H1 (cell line): ENCODE measurements at regions not wholly inside any gene's neighbourhood (a gene's known extent, or its start where the extent isn't known, plus 50 kb on each side); places are given as distances from the start of the nearest gene placed in this dataset.

Source experiments
- CTCF ChIA-PET: fragments of 300-600 bp; sonication (Branson Sonifier 250); formaldehyde crosslinking; loops from one replicate; lab custom pipeline; 2021; ENCODE audit not compliant: partially characterized antibody; lab: Charles Lee
- POLR2A ChIA-PET: fragments of 300-600 bp; sonication (Branson Sonifier 250); formaldehyde crosslinking; loops from one replicate; lab custom pipeline; 2021; ENCODE audit warnings: inconsistent platforms; ENCODE audit not compliant: partially characterized antibody; lab: Charles Lee
- DNase-seq, 2 experiments: peaks; one replicate each; pipeline versions ENCODE4 v3.0.0 to v3.0.0-alpha.2; 2010 to 2022; ENCODE audit warnings: low spot score in 2 of 2, low read depth in 1 of 2, mixed read lengths in 1 of 2
- FAIRE-seq: peaks from 2 replicates; lab custom pipeline; 2011; peaks lifted over from hg19 to GRCh38; lab: Jason Lieb, UNC
- H2AFZ ChIP-seq: 2 replicates; pipeline ENCODE4 v1.8.1; 2012; ENCODE audit warnings: low read length, inconsistent platforms
- H2AK5ac ChIP-seq: 2 replicates; pipeline ENCODE4 v1.6.1; 2013; ENCODE audit warnings: low read depth, low read length
- H2BK120ac ChIP-seq: replicated peaks from 2 replicates; pipeline ENCODE3; 2013; ENCODE audit warnings: low read depth, low read length, inconsistent platforms
- H2BK12ac ChIP-seq: 2 replicates; pipeline ENCODE4 v1.6.1; 2013; ENCODE audit warnings: low read depth, low read length
- H2BK15ac ChIP-seq: 2 replicates; pipeline ENCODE4 v1.6.1; 2013; ENCODE audit warnings: low read length
- H2BK20ac ChIP-seq: 2 replicates; pipeline ENCODE4 v1.6.1; 2013; ENCODE audit warnings: low read length
- H2BK5ac ChIP-seq: 2 replicates; pipeline ENCODE4 v1.6.1; 2013; ENCODE audit warnings: low read depth, low read length
- H3K14ac ChIP-seq: 2 replicates; pipeline ENCODE4 v1.6.1; 2013; ENCODE audit warnings: inconsistent platforms; ENCODE audit not compliant: insufficient read length
- H3K18ac ChIP-seq: 2 replicates; pipeline ENCODE4 v1.6.1; 2013; ENCODE audit warnings: low read length; ENCODE audit errors: extremely low read depth
- H3K23ac ChIP-seq: 2 replicates; pipeline ENCODE4 v1.6.1; 2013; ENCODE audit warnings: inconsistent platforms; ENCODE audit not compliant: insufficient read length
- H3K23me2 ChIP-seq: 2 replicates; pipeline ENCODE4 v1.6.1; 2013; ENCODE audit warnings: low read depth, low read length
- H3K27ac ChIP-seq: 2 replicates; pipeline ENCODE4 v1.6.1; 2011; ENCODE audit warnings: low read depth, low read length, inconsistent platforms
- H3K27me3 ChIP-seq, 4 experiments: replicated peaks in 1 of 4; 1 replicate in 1 of 4; 2 replicates in 3 of 4; pipeline versions ENCODE4 v1.6.1 to v1.8.1; 2011 to 2013; ENCODE audit warnings: low read length in 3 of 4, mild to moderate bottlenecking in 3 of 4, inconsistent platforms in 2 of 4, mixed read lengths in 2 of 4, moderate library complexity in 1 of 4; ENCODE audit not compliant: control insufficient read depth in 3 of 4, insufficient read depth in 3 of 4; ENCODE audit errors: extremely low read depth in 1 of 4
- H3K36me3 ChIP-seq, 4 experiments: 2 replicates each; pipeline versions ENCODE4 v1.6.1 to v1.8.1; 2011 to 2013; ENCODE audit warnings: mild to moderate bottlenecking in 4 of 4, low read length in 3 of 4, moderate library complexity in 2 of 4, control low read depth in 1 of 4, inconsistent platforms in 1 of 4; ENCODE audit not compliant: insufficient read depth in 4 of 4, control insufficient read depth in 2 of 4
- H3K4ac ChIP-seq: replicated peaks from 2 replicates; pipeline ENCODE3; 2013; ENCODE audit warnings: low read length, low read depth, mixed read lengths, inconsistent platforms; ENCODE audit not compliant: insufficient read length
- H3K4me1 ChIP-seq, 4 experiments: replicated peaks in 1 of 4; 1 replicate in 1 of 4; 2 replicates in 3 of 4; pipeline versions ENCODE4 v1.6.1 to v1.8.1; 2011 to 2013; ENCODE audit warnings: low read length in 3 of 4, inconsistent platforms in 2 of 4, mixed read lengths in 1 of 4; ENCODE audit not compliant: insufficient read depth in 4 of 4, control insufficient read depth in 3 of 4
- H3K4me2 ChIP-seq, 2 experiments: 2 replicates each; pipeline versions ENCODE4 v1.6.1 to v1.8.1; 2011 to 2013; ENCODE audit warnings: low read depth in 2 of 2, low read length in 2 of 2, control low read depth in 1 of 2, inconsistent platforms in 1 of 2, mild to moderate bottlenecking in 1 of 2; ENCODE audit not compliant: insufficient read depth in 1 of 2
- H3K4me3 ChIP-seq, 4 experiments: fragments of 200-600, 300-600 bp in 1 of 4; sonication (generic), shearing (Covaris generic), sonication (Bioruptor Twin) in 1 of 4; 2 replicates each; pipeline versions ENCODE4 v1.5.1 to v1.8.1; 2011 to 2016; ENCODE audit warnings: low read length in 4 of 4, low read depth in 3 of 4, control low read depth in 2 of 4, inconsistent platforms in 2 of 4, mild to moderate bottlenecking in 2 of 4, mixed read lengths in 1 of 4, moderate library complexity in 1 of 4; ENCODE audit not compliant: insufficient read depth in 2 of 4; ENCODE audit errors: extremely low read depth in 1 of 4
- H3K56ac ChIP-seq: replicated peaks from 2 replicates; pipeline ENCODE3; 2013; ENCODE audit warnings: low read depth, mild to moderate bottlenecking, mixed read lengths, low read length, inconsistent platforms; ENCODE audit not compliant: insufficient read length
- H3K79me1 ChIP-seq: 2 replicates; pipeline ENCODE4 v1.6.1; 2013; ENCODE audit warnings: low read depth, low read length, control low read depth
- H3K79me2 ChIP-seq, 2 experiments: 2 replicates each; pipeline versions ENCODE4 v1.6.1 to v1.8.1; 2012 to 2013; ENCODE audit warnings: low read length in 2 of 2, mild to moderate bottlenecking in 2 of 2, inconsistent platforms in 1 of 2; ENCODE audit not compliant: insufficient read depth in 2 of 2, control insufficient read depth in 1 of 2
- H3K9ac ChIP-seq, 4 experiments: replicated peaks in 1 of 4; 1 replicate in 1 of 4; 2 replicates in 3 of 4; pipeline versions ENCODE4 v1.6.1 to v1.8.1; 2011 to 2013; ENCODE audit warnings: low read depth in 3 of 4, low read length in 3 of 4, control low read depth in 2 of 4, mild to moderate bottlenecking in 2 of 4, moderate library complexity in 2 of 4, inconsistent platforms in 1 of 4; ENCODE audit errors: extremely low read depth in 1 of 4
- H3K9me3 ChIP-seq, 2 experiments: 2 replicates each; pipeline versions ENCODE4 v1.6.1 to v1.8.1; 2012 to 2013; ENCODE audit warnings: mild to moderate bottlenecking in 2 of 2, moderate library complexity in 2 of 2, control low read depth in 1 of 2, inconsistent platforms in 1 of 2, low read depth in 1 of 2, low read length in 1 of 2, mixed read lengths in 1 of 2; ENCODE audit not compliant: insufficient read depth in 2 of 2
- H4K20me1 ChIP-seq, 2 experiments: replicated peaks in 1 of 2; 2 replicates each; pipeline versions ENCODE3 to v1.8.1; 2011 to 2013; ENCODE audit warnings: inconsistent platforms in 2 of 2, low read length in 2 of 2, mild to moderate bottlenecking in 1 of 2; ENCODE audit not compliant: insufficient read depth in 2 of 2, control insufficient read depth in 1 of 2
- H4K5ac ChIP-seq: 2 replicates; pipeline ENCODE4 v1.6.1; 2013; ENCODE audit warnings: low read length, low read depth, mixed read lengths, inconsistent platforms; ENCODE audit not compliant: insufficient read length
- H4K8ac ChIP-seq: 2 replicates; pipeline ENCODE4 v1.8.0; 2013; ENCODE audit warnings: mild to moderate bottlenecking, moderate library complexity, low read length, inconsistent platforms; ENCODE audit not compliant: insufficient read depth; ENCODE audit errors: extremely low read depth
- H4K91ac ChIP-seq: replicated peaks from 2 replicates; pipeline ENCODE3; 2013; ENCODE audit warnings: low read length, mixed read lengths, inconsistent platforms; ENCODE audit not compliant: insufficient read length
- ASH2L ChIP-seq: fragments of 200-600, 300-600 bp; sonication (generic); IDR thresholded peaks from one replicate; pipeline ENCODE4 v1.7.1; 2017; ENCODE audit warnings: low read length
- ATF3 ChIP-seq: IDR thresholded peaks from 2 replicates; pipeline ENCODE4 v1.6.1; 2011; ENCODE audit warnings: low read depth, mild to moderate bottlenecking, low read length; ENCODE audit not compliant: insufficient read depth
- BACH1 ChIP-seq: IDR thresholded peaks from 2 replicates; pipeline ENCODE4 v1.6.1; 2012; ENCODE audit warnings: low read length, improper control_type of control experiment
- CEBPB ChIP-seq: IDR thresholded peaks from 2 replicates; pipeline ENCODE4 v1.6.1; 2012; ENCODE audit warnings: low read depth, low read length
- E2F6 ChIP-seq: IDR thresholded peaks from 2 replicates; pipeline ENCODE4 v1.6.1; 2012; ENCODE audit warnings: inconsistent platforms
- KDM1A ChIP-seq: fragments of 200-600, 300-600 bp; sonication (generic); IDR thresholded peaks from 2 replicates; pipeline ENCODE4 v1.7.1; 2016; ENCODE audit warnings: mild to moderate bottlenecking, low read length, borderline replicate concordance
- NANOG ChIP-seq: IDR thresholded peaks from 2 replicates; pipeline ENCODE4 v1.6.1; 2011; ENCODE audit warnings: low read length, low read depth, mild to moderate bottlenecking, inconsistent platforms; ENCODE audit not compliant: insufficient read depth, poor library complexity, severe bottlenecking
- POLR2A ChIP-seq, 2 experiments: IDR thresholded peaks; 1 replicate in 1 of 2; 2 replicates in 1 of 2; pipeline ENCODE4 v1.6.1; 2011; ENCODE audit warnings: low read depth in 2 of 2, low read length in 2 of 2, mild to moderate bottlenecking in 2 of 2; ENCODE audit errors: control extremely low read depth in 1 of 2
- RBBP5 ChIP-seq: IDR thresholded peaks from 2 replicates; pipeline ENCODE4 v1.7.1; 2012; ENCODE audit warnings: low read depth, mild to moderate bottlenecking, inconsistent platforms, low read length, moderate library complexity, borderline replicate concordance
- SP4 ChIP-seq: IDR thresholded peaks from 2 replicates; pipeline ENCODE4 v1.6.1; 2012; ENCODE audit warnings: low read length, inconsistent platforms
- TEAD4 ChIP-seq: IDR thresholded peaks from 2 replicates; pipeline ENCODE4 v1.6.1; 2012; ENCODE audit warnings: low read depth, low read length, inconsistent platforms, mixed read lengths
- WGBS, 2 experiments: shearing (Covaris generic) in 1 of 2; methylation state at CpG; one replicate each; pipeline versions ENCODE4 v1.1.6 to v1.1.7; 2013 to 2015; ENCODE audit warnings: low lambda C conversion rate in 2 of 2, mixed read lengths in 2 of 2, inconsistent platforms in 1 of 2, low coverage in 1 of 2, missing lambda C conversion rate in 1 of 2; ENCODE audit not compliant: insufficient replicate concordance in 2 of 2, insufficient coverage in 1 of 2, insufficient read length in 1 of 2; ENCODE audit errors: extremely low coverage in 1 of 2, missing lambda C conversion rate in 1 of 2; 5-methylcytosine and 5-hydroxymethylcytosine counted together

- POLR2A ChIA-PET = interaction anchor here (1.2 kb wide), 1 partner anchor 57 kb away, joined by 3 read pairs; no protein-coding TSS in a partner anchor
- Histone ChIP-seq H4K20me1 (no peaks in the 10 kb centered on the region), H3K4me1 (peaks cover 0 to 12% (median 5%) of the 10 kb centered on the region in 4 experiments; a peak in 6 of 7 replicates), H3K36me3 (no peaks in the 10 kb centered on the region), H4K5ac (no peak overlapping the region), H2BK15ac (no peak overlapping the region), H3K4ac (no peak overlapping the region), H3K9ac (no peak overlapping the region), H2BK20ac (no peak overlapping the region), H3K79me2 (no peaks in the 10 kb centered on the region), H2BK5ac (no peak overlapping the region), H4K8ac (no peak overlapping the region), H3K4me3 (no peak overlapping the region), H2BK12ac (no peak overlapping the region), H3K9me3 (peaks cover 3 to 8% of the 10 kb centered on the region in 2 experiments; a peak in 3 of 4 replicates), H3K79me1 (no peaks in the 10 kb centered on the region), H3K27me3 (no peaks in the 10 kb centered on the region; a peak in 1 of 7 replicates), H3K56ac (no peak overlapping the region), H4K91ac (no peak overlapping the region), H2AFZ (no peak overlapping the region), H3K23me2 (no peaks in the 10 kb centered on the region), H3K27ac (no peak overlapping the region), H3K14ac (no peak overlapping the region), H3K18ac (no peak overlapping the region), H3K23ac (no peak overlapping the region), H3K4me2 (no peak overlapping the region), H2AK5ac (no peak overlapping the region), H2BK120ac (no peak overlapping the region)
- FAIRE-seq = no peak
- DNase-seq = no peak
- WGBS, 2 experiments = 67% methylated on average over 5 of the region's 11 CpGs; no CpG with 5 or more reads in 1 of the 2 experiments
- CTCF ChIA-PET = interaction anchor here (0.9 to 1.4 kb wide), 3 partner anchors 22 to 28 kb away, joined by 3 to 4 read pairs (median 3); no protein-coding TSS in a partner anchor
- TF ChIP-seq TEAD4 = no peak
- no peak for TF ChIP-seq POLR2A (IDR thresholded peaks at IDR 0.05; ENCODE audit: control extremely low read depth in 1 of 2, low read depth in 2 of 2, low read length in 2 of 2)
- TF ChIP-seq BACH1 = no peak
- TF ChIP-seq NANOG = no peak
- TF ChIP-seq E2F6 = no peak
- TF ChIP-seq SP4 = no peak
- no peak for TF ChIP-seq ASH2L
- TF ChIP-seq CEBPB = no peak
- no peak for TF ChIP-seq ATF3
- TF ChIP-seq RBBP5 = no peak
- no peak for TF ChIP-seq KDM1A
Observed at GRCh38 chr4:3852309-3852708, 86.1 kb downstream of the ADRA2C start.
